CD8-positive, alpha-beta memory T cell (primary cell): ENCODE measurements at regions not wholly inside any gene's neighbourhood (a gene's known extent, or its start where the extent isn't known, plus 50 kb on each side); places are given as distances from the start of the nearest gene placed in this dataset.
"Not testable (repeated sequence)": the region's sequence is repeated elsewhere in the genome, so short reads cannot be mapped to it uniquely, and the experiment has no call there.

Source experiments
- CTCF ChIA-PET: fragments of 350-600 bp; sonication (Branson Sonifier 250); formaldehyde crosslinking; loops from one replicate; lab custom pipeline; 2021; ENCODE audit warnings: antibody characterized with exemption; lab: Charles Lee
- POLR2A ChIA-PET: fragments of 350-600 bp; sonication (Branson Sonifier 250); formaldehyde crosslinking; loops from one replicate; lab custom pipeline; 2021; ENCODE audit warnings: antibody characterized with exemption; lab: Charles Lee
- DNase-seq, 5 donors: peaks; one replicate each; pipeline versions ENCODE4 v3.0.0 to v3.0.0-alpha.2; 2020 to 2022; ENCODE audit warnings: mixed read lengths in 1 of 5
- H3K27ac ChIP-seq: one replicate; pipeline ENCODE4 v1.7.0; 2013; ENCODE audit warnings: low read depth, mild to moderate bottlenecking, low read length, moderate library complexity
- H3K27me3 ChIP-seq: 2 replicates; pipeline ENCODE4 v1.7.0; 2013; ENCODE audit warnings: low read length, mild to moderate bottlenecking; ENCODE audit not compliant: insufficient read depth, poor library complexity, severe bottlenecking
- H3K36me3 ChIP-seq: 2 replicates; pipeline ENCODE4 v1.7.0; 2013; ENCODE audit warnings: mild to moderate bottlenecking, low read length, moderate library complexity; ENCODE audit not compliant: insufficient read depth
- H3K4me1 ChIP-seq: 2 replicates; pipeline ENCODE4 v1.7.0; 2013; ENCODE audit warnings: mild to moderate bottlenecking, low read length, moderate library complexity; ENCODE audit not compliant: insufficient read depth
- H3K4me3 ChIP-seq: 2 replicates; pipeline ENCODE4 v1.7.0; 2013; ENCODE audit warnings: mild to moderate bottlenecking, low read length
- H3K9me3 ChIP-seq: 2 replicates; pipeline ENCODE4 v1.7.0; 2013; ENCODE audit warnings: mild to moderate bottlenecking, low read length
- H3K27ac Mint-ChIP-seq, 8 donors: one replicate each; pipeline ENCODE4 v1.8.0; 2020 to 2021; ENCODE audit warnings: mixed read lengths in 8 of 8, mild to moderate bottlenecking in 6 of 8, inconsistent platforms in 3 of 8, moderate library complexity in 3 of 8
- H3K27me3 Mint-ChIP-seq, 2 donors: one replicate each; pipeline ENCODE4 v1.8.0; 2020 to 2021; ENCODE audit warnings: mixed read lengths in 2 of 2, mild to moderate bottlenecking in 1 of 2, moderate library complexity in 1 of 2
- H3K36me3 Mint-ChIP-seq, 3 donors: one replicate each; pipeline ENCODE4 v1.8.0; 2020 to 2021; ENCODE audit warnings: mixed read lengths in 3 of 3, inconsistent platforms in 1 of 3, mild to moderate bottlenecking in 1 of 3
- H3K4me1 Mint-ChIP-seq, 3 donors: one replicate each; pipeline ENCODE4 v1.8.0; 2020 to 2021; ENCODE audit warnings: mixed read lengths in 3 of 3, inconsistent platforms in 1 of 3, mild to moderate bottlenecking in 1 of 3
- H3K4me3 Mint-ChIP-seq, 7 donors: one replicate each; pipeline ENCODE4 v1.8.0; 2020 to 2021; ENCODE audit warnings: mixed read lengths in 7 of 7, mild to moderate bottlenecking in 6 of 7, moderate library complexity in 4 of 7, inconsistent platforms in 2 of 7
- H3K9me3 Mint-ChIP-seq, 5 donors: one replicate each; pipeline ENCODE4 v1.8.0; 2020 to 2022; ENCODE audit warnings: mixed read lengths in 5 of 5, mild to moderate bottlenecking in 3 of 5, moderate library complexity in 2 of 5, inconsistent platforms in 1 of 5

GRCh38 chr13:33682020-33682564 is 135.9 kb upstream of the RFC3 start:
- Mint-ChIP-seq H3K36me3 (peaks cover 0 to 8% (median 0%) of the 10 kb centered on the region in 3 donors), H3K4me1 (peaks cover 13 to 21% (median 15%) of the 10 kb centered on the region in 3 donors), H3K27me3 (no peaks in the 10 kb centered on the region), H3K9me3 (no peaks in the 10 kb centered on the region), H3K4me3 (no peak overlapping the region), H3K27ac (no peak overlapping the region)
- no peak for DNase-seq
- H3K9me3 ChIP-seq, result no peaks in the 10 kb centered on the region
- H3K27ac ChIP-seq, result no peak overlapping the region
- no peaks in the 10 kb centered on the region for H3K27me3 ChIP-seq
- CTCF ChIA-PET, result no interaction called here
- no peaks in the 10 kb centered on the region for H3K36me3 ChIP-seq
- no peak overlapping the region for H3K4me3 ChIP-seq
- POLR2A ChIA-PET, result no interaction called here
- H3K4me1 ChIP-seq, result peaks cover 6% of the 10 kb centered on the region

DNA sequence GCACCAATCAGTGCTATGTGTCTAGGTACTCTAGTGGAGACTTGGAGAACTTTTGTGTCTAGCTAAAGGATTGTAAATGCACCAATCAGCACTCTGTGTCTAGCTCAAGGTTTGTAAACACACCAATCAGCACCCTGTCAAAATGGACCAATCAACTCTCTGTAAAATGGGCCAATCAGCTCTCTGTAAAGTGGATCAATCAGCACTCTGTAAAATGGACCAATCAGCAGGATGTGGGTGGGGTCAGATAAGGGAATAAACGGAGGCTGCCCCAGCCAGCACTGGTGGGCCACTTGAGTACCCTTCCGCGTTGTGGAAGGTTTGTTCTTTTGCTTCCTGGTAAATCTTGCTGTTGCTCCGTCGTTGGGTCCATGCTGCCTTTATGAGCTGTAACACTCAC is 135.3 kb upstream of the RFC3 start:
- H3K4me3 Mint-ChIP-seq, POLR2A ChIA-PET, H3K9me3 Mint-ChIP-seq, H3K36me3 Mint-ChIP-seq, H3K27ac ChIP-seq, H3K27me3 Mint-ChIP-seq, DNase-seq, H3K9me3 ChIP-seq, CTCF ChIA-PET, H3K4me1 ChIP-seq, H3K27ac Mint-ChIP-seq, H3K27me3 ChIP-seq, H3K36me3 ChIP-seq, H3K4me3 ChIP-seq: not testable (repeated sequence)
- peaks cover 13 to 16% (median 13%) of the 10 kb centered on the region in 3 donors for H3K4me1 Mint-ChIP-seq

DNA sequence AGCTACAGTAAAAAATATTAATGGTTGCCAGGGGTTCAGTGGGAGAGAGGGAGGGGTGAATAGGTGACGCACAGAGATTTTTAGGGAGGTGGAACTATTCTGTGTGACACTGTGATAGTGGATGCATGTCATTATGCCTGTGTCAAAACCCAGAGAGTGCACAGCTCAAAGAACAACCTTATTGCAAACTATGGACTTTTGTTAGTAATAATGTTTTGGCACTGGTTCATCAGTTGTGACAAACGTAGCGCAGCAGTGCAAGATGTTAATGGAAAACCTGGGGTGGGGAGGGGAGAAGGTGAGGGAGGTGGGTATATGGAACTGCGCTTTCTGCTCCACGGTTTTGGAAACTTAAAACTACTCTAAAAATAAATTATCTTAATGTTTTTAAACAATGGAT is 134.6 kb upstream of the RFC3 start:
- no peak overlapping the region for H3K27ac ChIP-seq
- CTCF ChIA-PET, result no interaction called here
- Mint-ChIP-seq H3K4me3 (no peak overlapping the region), H3K4me1 (peaks cover 13 to 15% (median 13%) of the 10 kb centered on the region in 3 donors), H3K36me3 (peaks cover 0 to 8% (median 0%) of the 10 kb centered on the region in 3 donors), H3K27me3 (no peaks in the 10 kb centered on the region), H3K9me3 (no peaks in the 10 kb centered on the region), H3K27ac (no peak overlapping the region)
- POLR2A ChIA-PET, result no interaction called here
- no peaks in the 10 kb centered on the region for H3K27me3 ChIP-seq
- no peaks in the 10 kb centered on the region for H3K9me3 ChIP-seq
- no peaks in the 10 kb centered on the region for H3K36me3 ChIP-seq
- H3K4me3 ChIP-seq, result no peak overlapping the region
- no peak for DNase-seq
- peaks cover 6% of the 10 kb centered on the region for H3K4me1 ChIP-seq

DNA sequence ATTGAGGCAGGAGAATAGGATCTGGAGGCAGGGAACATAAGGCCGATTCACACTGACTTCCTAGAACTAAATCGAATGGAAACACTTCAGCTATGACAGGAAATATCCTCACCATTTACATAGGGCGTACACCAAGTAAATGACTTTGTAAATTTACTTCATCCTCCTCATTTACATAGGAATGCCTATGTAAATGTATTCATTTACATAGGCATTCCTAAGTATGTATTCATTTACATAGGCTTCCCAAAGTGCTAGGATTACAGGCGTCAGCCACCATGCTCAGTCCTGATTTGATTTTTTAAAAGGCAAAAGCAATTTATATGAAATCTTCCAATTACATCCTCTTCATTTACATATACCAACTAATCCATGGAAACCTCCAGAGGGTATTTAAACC is 133.1 kb upstream of the RFC3 start:
- Mint-ChIP-seq H3K27me3 (no peaks in the 10 kb centered on the region), H3K4me3 (no peak overlapping the region), H3K4me1 (peaks cover under 1 to 2% (median under 1%) of the 10 kb centered on the region in 3 donors), H3K36me3 (peaks cover 0 to 8% (median 0%) of the 10 kb centered on the region in 3 donors), H3K27ac (no peak overlapping the region), H3K9me3 (no peaks in the 10 kb centered on the region)
- POLR2A ChIA-PET, result no interaction called here
- CTCF ChIA-PET, result no interaction called here
- no peaks in the 10 kb centered on the region for H3K27me3 ChIP-seq
- no peak overlapping the region for H3K27ac ChIP-seq
- no peaks in the 10 kb centered on the region for H3K4me1 ChIP-seq
- no peaks in the 10 kb centered on the region for H3K9me3 ChIP-seq
- H3K4me3 ChIP-seq, result no peak overlapping the region
- no peak for DNase-seq
- no peaks in the 10 kb centered on the region for H3K36me3 ChIP-seq

GRCh38 chr13:33686772-33687480 is 131.0 kb upstream of the RFC3 start:
- Histone ChIP-seq H3K27ac (no peak overlapping the region), H3K4me1 (no peaks in the 10 kb centered on the region), H3K36me3 (no peaks in the 10 kb centered on the region), H3K4me3 (no peak overlapping the region), H3K9me3 (no peaks in the 10 kb centered on the region), H3K27me3 (no peaks in the 10 kb centered on the region)
- Mint-ChIP-seq H3K27ac (no peak overlapping the region), H3K27me3 (no peaks in the 10 kb centered on the region), H3K4me1 (no peaks in the 10 kb centered on the region), H3K9me3 (no peaks in the 10 kb centered on the region), H3K4me3 (no peak overlapping the region), H3K36me3 (no peaks in the 10 kb centered on the region)
- ChIA-PET CTCF (no interaction called here), POLR2A (no interaction called here)
- DNase-seq, result no peak

DNA sequence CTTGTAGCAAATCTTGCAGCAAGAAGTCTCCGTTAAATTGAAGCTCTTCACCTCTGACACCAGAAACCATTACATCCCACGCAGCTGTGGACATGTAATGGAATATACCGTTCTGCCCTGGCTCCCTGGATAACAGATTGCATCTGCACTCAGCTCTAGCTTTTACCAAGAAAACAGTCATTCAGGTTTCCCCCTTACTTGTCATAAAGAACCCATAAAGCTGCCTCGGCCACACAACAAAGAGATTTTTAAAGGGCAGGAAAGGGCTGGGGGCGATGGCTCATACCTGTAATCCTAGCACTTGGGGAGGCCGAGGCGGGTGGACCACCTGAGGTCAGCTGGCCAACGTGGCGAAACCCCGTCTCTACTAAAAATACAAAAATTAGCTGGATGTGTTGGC is 127.6 kb upstream of the RFC3 start:
- Mint-ChIP-seq H3K9me3 (no peaks in the 10 kb centered on the region), H3K4me3 (no peak overlapping the region), H3K4me1 (no peaks in the 10 kb centered on the region), H3K27ac (no peak overlapping the region), H3K36me3 (no peaks in the 10 kb centered on the region), H3K27me3 (no peaks in the 10 kb centered on the region)
- Histone ChIP-seq H3K9me3 (no peaks in the 10 kb centered on the region), H3K27ac (no peak overlapping the region), H3K36me3 (no peaks in the 10 kb centered on the region), H3K27me3 (no peaks in the 10 kb centered on the region), H3K4me3 (no peak overlapping the region), H3K4me1 (no peaks in the 10 kb centered on the region)
- ChIA-PET POLR2A (no interaction called here), CTCF (no interaction called here)
- no peak for DNase-seq

DNA sequence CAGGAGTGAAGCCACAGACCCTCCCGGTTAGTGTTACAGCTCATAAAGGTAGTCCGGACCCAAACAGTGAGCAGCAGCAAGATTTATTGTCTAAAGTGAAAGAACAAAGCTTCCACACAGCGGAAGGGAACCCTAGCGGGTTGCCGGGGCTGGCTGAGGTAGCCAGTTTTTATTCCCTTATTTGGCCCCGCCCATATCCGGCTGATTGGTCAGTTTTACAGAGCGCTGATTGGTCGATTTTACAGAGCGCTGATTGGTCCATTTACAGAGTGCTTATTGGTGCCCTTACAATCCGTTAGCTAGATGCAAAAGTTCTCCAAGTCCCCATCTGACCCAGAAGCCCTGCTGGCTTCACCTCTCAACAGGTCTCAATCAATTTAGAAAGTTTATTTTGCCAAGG is 126.0 kb upstream of the RFC3 start:
- no peak overlapping the region for H3K4me3 Mint-ChIP-seq
- no peaks in the 10 kb centered on the region for H3K36me3 ChIP-seq
- no peak overlapping the region for H3K4me3 ChIP-seq
- DNase-seq, result no peak
- H3K27me3 Mint-ChIP-seq, result no peaks in the 10 kb centered on the region
- H3K27ac Mint-ChIP-seq, result no peak overlapping the region
- H3K27ac ChIP-seq, result no peak overlapping the region
- ChIA-PET CTCF (no interaction called here), POLR2A (no interaction called here)
- H3K27me3 ChIP-seq, result no peaks in the 10 kb centered on the region
- H3K4me1 ChIP-seq, result no peaks in the 10 kb centered on the region
- H3K9me3 ChIP-seq, result no peaks in the 10 kb centered on the region
- no peaks in the 10 kb centered on the region for H3K9me3 Mint-ChIP-seq
- H3K36me3 Mint-ChIP-seq, result no peaks in the 10 kb centered on the region
- H3K4me1 Mint-ChIP-seq, result no peaks in the 10 kb centered on the region

DNA sequence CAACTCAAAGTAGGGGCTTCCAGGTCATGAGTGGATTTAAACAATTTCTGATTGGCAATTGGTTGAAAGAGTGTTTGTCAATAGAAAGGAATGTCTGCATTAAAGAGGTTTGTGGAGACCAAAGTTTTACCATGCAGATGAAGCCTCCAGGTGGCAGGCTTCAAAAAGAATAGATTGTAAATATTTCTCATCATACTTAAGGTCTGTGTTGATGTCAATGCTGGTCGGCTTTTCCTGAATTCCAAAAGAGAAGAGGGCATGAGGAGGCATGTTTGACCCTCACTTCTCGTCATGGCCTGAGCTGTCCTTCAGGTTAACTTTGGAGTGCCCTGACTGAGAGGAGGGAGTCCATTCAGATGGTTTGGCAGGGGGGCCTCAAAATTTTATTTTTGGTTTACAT is 125.4 kb upstream of the RFC3 start:
- Mint-ChIP-seq H3K4me3 (no peak overlapping the region), H3K4me1 (no peaks in the 10 kb centered on the region), H3K36me3 (no peaks in the 10 kb centered on the region), H3K27ac (peak overlapping the region in 1 of 8 donors; percentile 25), H3K9me3 (no peaks in the 10 kb centered on the region), H3K27me3 (no peaks in the 10 kb centered on the region)
- H3K9me3 ChIP-seq, result no peaks in the 10 kb centered on the region
- no peak overlapping the region for H3K4me3 ChIP-seq
- no peaks in the 10 kb centered on the region for H3K4me1 ChIP-seq
- POLR2A ChIA-PET, result no interaction called here
- DNase-seq, result no peak
- no peaks in the 10 kb centered on the region for H3K36me3 ChIP-seq
- H3K27ac ChIP-seq, result no peak overlapping the region
- no peaks in the 10 kb centered on the region for H3K27me3 ChIP-seq
- CTCF ChIA-PET, result no interaction called here
